Esophagus muscularis mucosa (tissue), 4 donors: ENCODE measurements at regions not wholly inside any gene's neighbourhood (a gene's known extent, or its start where the extent isn't known, plus 50 kb on each side); places are given as distances from the start of the nearest gene placed in this dataset.

Source experiments
- DNase-seq: peaks from one replicate; pipeline ENCODE4 v3.0.0-alpha.2; 2017; ENCODE audit errors: extremely low spot score
- H3K27ac ChIP-seq, 4 donors: fragments of 200-600 bp; sonication (generic); replicated peaks in 1 of 4; 1 replicate in 3 of 4; 2 replicates in 1 of 4; pipeline ENCODE4 v1.5.1; 2016 to 2019; ENCODE audit warnings: mild to moderate bottlenecking in 1 of 4
- H3K27me3 ChIP-seq, 4 donors: fragments of 200-600 bp; sonication (generic); one replicate each; pipeline versions ENCODE4 v1.5.1 to v1.6.0; 2016 to 2019
- H3K36me3 ChIP-seq, 4 donors: fragments of 200-600 bp; sonication (generic); one replicate each; pipeline ENCODE4 v1.5.1; 2016 to 2019
- H3K4me1 ChIP-seq, 4 donors: fragments of 200-600 bp; sonication (generic); one replicate each; pipeline ENCODE4 v1.5.1; 2016 to 2019
- H3K4me3 ChIP-seq, 4 donors: fragments of 200-600 bp; sonication (generic); 1 replicate in 2 of 4; 2 replicates in 2 of 4; pipeline ENCODE4 v1.5.1; 2016 to 2019; ENCODE audit warnings: mild to moderate bottlenecking in 4 of 4, moderate library complexity in 1 of 4
- H3K9me3 ChIP-seq, 4 donors: fragments of 200-600 bp; sonication (generic); 1 replicate in 3 of 4; 2 replicates in 1 of 4; pipeline ENCODE4 v1.5.1; 2016 to 2019
- EP300 ChIP-seq: sonication (generic); formaldehyde crosslinking; IDR thresholded peaks from one replicate; pipeline ENCODE4 v1.6.1; 2017; ENCODE audit warnings: antibody characterized with exemption
- POLR2A ChIP-seq: fragments of 450-650 bp; IDR thresholded peaks from one replicate; pipeline ENCODE4 v1.6.1; 2017; ENCODE audit warnings: antibody characterized with exemption, moderate library complexity, mild to moderate bottlenecking, low read depth
- POLR2AphosphoS5 ChIP-seq, 2 donors: sonication (generic); formaldehyde crosslinking; IDR thresholded peaks; one replicate each; pipeline ENCODE4 v1.6.1; 2017; ENCODE audit warnings: antibody characterized with exemption in 2 of 2
- WGBS: methylation state at CpG from one replicate; pipeline ENCODE4 v1.1.5; 2018; 5-methylcytosine and 5-hydroxymethylcytosine counted together
- intact Hi-C: fragments of 100-400 bp; cut with DNase I; formaldehyde crosslinking; loops from one replicate; pipeline ENCODE4 v1.15.1; 2023
- TF ChIP-seq, protein P1 (sequence below), 3 experiments: fragments of 200-600 bp in 2 of 3; fragments of 450-650 bp in 1 of 3; sonication (generic) in 2 of 3; IDR thresholded peaks; one replicate each; pipeline ENCODE4 v1.5.1; 2017 to 2019; ENCODE audit warnings: antibody characterized with exemption in 3 of 3, mild to moderate bottlenecking in 2 of 3, moderate library complexity in 1 of 3

DNA sequence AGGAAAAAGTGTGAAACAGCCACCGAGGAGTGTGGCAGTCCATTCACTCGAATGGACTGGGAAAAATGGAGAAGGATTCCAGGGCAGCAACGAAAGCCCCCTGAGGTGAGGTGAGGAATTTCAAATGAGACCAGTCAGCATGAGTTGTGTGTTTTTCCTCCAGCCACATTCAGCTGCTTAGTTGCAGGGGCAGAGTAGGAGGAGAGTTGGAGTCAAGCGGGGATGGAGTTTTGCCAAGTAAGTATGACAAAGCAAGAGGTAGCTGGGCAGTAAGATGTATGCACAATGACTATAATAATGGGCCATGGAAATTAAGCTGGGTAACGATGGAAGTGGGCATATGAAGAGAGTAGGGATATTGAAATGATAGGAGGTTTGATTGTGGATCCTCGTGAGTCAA, 64.4 kb downstream of the CCDC54 start:
- WGBS = 75% methylated on average over 6 of the region's 6 CpGs
- Histone ChIP-seq H3K9me3 (no peaks in the 10 kb centered on the region), H3K27ac (no peak overlapping the region), H3K36me3 (no peaks in the 10 kb centered on the region), H3K4me3 (no peak overlapping the region), H3K4me1 (no peaks in the 10 kb centered on the region), H3K27me3 (no peaks in the 10 kb centered on the region)
- TF ChIP-seq POLR2A (no peak), POLR2AphosphoS5 (IDR thresholded peaks at IDR 0.05) (no peak), EP300 (no peak)
- TF ChIP-seq, protein P1, sequence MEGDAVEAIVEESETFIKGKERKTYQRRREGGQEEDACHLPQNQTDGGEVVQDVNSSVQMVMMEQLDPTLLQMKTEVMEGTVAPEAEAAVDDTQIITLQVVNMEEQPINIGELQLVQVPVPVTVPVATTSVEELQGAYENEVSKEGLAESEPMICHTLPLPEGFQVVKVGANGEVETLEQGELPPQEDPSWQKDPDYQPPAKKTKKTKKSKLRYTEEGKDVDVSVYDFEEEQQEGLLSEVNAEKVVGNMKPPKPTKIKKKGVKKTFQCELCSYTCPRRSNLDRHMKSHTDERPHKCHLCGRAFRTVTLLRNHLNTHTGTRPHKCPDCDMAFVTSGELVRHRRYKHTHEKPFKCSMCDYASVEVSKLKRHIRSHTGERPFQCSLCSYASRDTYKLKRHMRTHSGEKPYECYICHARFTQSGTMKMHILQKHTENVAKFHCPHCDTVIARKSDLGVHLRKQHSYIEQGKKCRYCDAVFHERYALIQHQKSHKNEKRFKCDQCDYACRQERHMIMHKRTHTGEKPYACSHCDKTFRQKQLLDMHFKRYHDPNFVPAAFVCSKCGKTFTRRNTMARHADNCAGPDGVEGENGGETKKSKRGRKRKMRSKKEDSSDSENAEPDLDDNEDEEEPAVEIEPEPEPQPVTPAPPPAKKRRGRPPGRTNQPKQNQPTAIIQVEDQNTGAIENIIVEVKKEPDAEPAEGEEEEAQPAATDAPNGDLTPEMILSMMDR (IDR thresholded peaks at IDR 0.05) = no peak
- intact Hi-C loops = no loop called here
- no peak for DNase-seq

DNA sequence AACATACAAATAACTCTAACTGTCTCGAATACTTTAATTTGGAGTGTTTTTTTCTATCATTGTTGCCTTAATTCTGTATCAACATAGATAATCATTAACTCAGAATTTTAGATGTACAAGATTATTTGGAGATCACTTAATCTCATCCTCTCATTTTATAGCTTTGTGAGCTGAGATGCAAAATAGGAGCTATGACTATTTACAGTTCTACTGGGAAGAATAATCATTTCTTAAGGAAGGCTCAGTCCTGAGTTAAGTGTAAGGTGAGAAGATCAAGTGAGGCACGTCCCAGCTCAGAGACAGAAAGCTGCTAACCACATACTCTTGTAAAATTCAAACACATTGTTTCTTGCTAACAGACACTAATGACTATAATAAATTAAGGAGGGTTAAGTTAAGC, 66.2 kb downstream of the CCDC54 start:
- WGBS = 85% methylated on average over 2 of the region's 2 CpGs
- Histone ChIP-seq H3K9me3 (no peaks in the 10 kb centered on the region), H3K27ac (no peak overlapping the region), H3K27me3 (no peaks in the 10 kb centered on the region), H3K36me3 (no peaks in the 10 kb centered on the region), H3K4me3 (no peak overlapping the region), H3K4me1 (no peaks in the 10 kb centered on the region)
- intact Hi-C loops = no loop called here
- TF ChIP-seq EP300 (no peak), POLR2AphosphoS5 (IDR thresholded peaks at IDR 0.05) (no peak), POLR2A (no peak)
- TF ChIP-seq, protein P1 (IDR thresholded peaks at IDR 0.05) = no peak
- no peak for DNase-seq

DNA sequence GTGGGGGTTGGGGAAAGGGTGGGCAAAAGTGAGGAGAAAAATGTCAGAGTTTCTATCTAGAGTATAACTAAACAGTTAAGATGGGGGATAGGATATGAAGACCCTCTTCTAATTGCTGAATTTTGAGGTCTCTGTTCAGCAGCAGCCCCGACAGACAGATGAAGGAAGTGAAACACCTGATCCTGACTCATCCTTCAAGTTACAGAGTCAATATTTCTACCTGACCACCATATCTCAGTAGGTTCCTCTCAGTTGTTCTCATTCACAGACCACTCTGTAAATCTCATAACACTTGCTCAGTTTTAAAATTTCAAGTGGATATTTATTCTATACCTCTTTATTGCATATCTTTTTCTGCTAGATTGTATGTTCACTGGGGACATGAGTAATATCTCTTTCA, 69.5 kb downstream of the CCDC54 start:
- intact Hi-C loops = no loop called here
- WGBS = 73% methylated on average over 1 of the region's 1 CpG
- H3K27ac ChIP-seq = no peak overlapping the region
- TF ChIP-seq EP300 = no peak
- TF ChIP-seq POLR2A = no peak
- TF ChIP-seq POLR2AphosphoS5 (IDR thresholded peaks at IDR 0.05) = no peak
- TF ChIP-seq, protein P1 (IDR thresholded peaks at IDR 0.05) = no peak
- no peaks in the 10 kb centered on the region for H3K4me1 ChIP-seq
- no peaks in the 10 kb centered on the region for H3K27me3 ChIP-seq
- H3K4me3 ChIP-seq = no peak overlapping the region
- no peak for DNase-seq
- H3K9me3 ChIP-seq = no peaks in the 10 kb centered on the region
- no peaks in the 10 kb centered on the region for H3K36me3 ChIP-seq

DNA sequence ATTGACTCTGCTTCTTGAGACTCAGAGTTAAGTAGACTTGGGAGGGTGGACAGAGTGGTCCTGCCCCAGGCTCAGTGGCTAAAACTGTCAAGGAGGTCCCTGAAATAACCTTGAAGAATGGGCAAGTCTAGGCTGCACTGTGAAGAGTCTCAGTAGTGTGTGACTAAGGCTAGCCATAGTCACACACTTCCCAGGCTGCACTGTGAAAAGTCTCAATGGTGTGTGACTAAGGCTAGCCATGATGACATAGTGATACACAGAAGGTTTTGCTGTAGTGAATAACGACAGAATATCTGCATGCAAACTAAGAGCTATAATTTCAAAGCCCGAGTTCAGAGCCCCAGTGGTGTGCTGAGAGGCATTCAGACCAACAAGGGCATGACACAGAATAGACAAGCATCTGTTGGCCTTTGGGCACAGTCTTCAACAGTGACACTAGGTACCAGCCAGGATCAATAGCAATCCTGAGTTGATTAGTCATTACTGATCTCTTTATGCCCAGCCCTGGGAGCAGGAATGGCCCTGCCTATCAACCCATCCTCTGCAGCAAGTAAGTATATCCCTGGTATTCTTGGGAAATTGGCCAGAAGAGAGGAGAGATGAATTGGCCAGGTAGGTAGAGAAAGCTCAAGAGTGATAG, 72.4 kb upstream of the BBX start:
- no peaks in the 10 kb centered on the region for H3K4me1 ChIP-seq
- no peaks in the 10 kb centered on the region for H3K9me3 ChIP-seq
- H3K27ac ChIP-seq = no peak overlapping the region
- 78% methylated on average over 2 of the region's 2 CpGs for WGBS
- no peak overlapping the region for H3K4me3 ChIP-seq
- no peaks in the 10 kb centered on the region for H3K27me3 ChIP-seq
- no peak for TF ChIP-seq POLR2A
- TF ChIP-seq, protein P1 (IDR thresholded peaks at IDR 0.05) = no peak
- TF ChIP-seq EP300 = no peak
- TF ChIP-seq POLR2AphosphoS5 (IDR thresholded peaks at IDR 0.05) = no peak
- intact Hi-C loops = no loop called here
- no peaks in the 10 kb centered on the region for H3K36me3 ChIP-seq
- DNase-seq = no peak

DNA sequence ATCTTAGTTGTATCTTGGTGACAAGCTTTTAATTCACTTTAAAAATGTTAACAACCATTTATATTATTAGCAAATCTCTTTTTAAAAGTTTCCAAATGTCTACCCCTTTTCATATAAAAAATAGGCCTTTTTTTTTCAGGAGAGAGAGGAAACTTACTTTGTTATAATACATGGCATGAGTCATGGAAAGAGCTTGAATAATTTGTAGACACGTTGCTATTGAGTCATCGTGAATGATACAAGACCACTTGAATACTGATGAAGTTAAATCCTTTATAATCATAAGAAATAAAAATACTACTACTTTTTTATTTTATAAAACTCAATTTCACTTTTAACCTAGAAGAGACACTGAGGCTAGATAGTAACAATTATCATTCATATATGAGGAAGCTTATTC, 70.3 kb upstream of the BBX start:
- Histone ChIP-seq H3K4me1 (no peaks in the 10 kb centered on the region), H3K9me3 (no peaks in the 10 kb centered on the region), H3K27me3 (no peaks in the 10 kb centered on the region), H3K27ac (no peak overlapping the region), H3K4me3 (no peak overlapping the region), H3K36me3 (no peaks in the 10 kb centered on the region)
- WGBS = 69% methylated on average over 2 of the region's 2 CpGs
- DNase-seq = no peak
- no peak for TF ChIP-seq POLR2AphosphoS5 (IDR thresholded peaks at IDR 0.05)
- no peak for TF ChIP-seq POLR2A
- TF ChIP-seq, protein P1 (IDR thresholded peaks at IDR 0.05) = no peak
- intact Hi-C loops = no loop called here
